ENCODE measurements at regions not wholly inside any gene's neighbourhood (a gene's known extent, or its start where the extent isn't known, plus 50 kb on each side); places are given as distances from the start of the nearest gene placed in this dataset.
A peak's percentile ranks its signal among the peaks of the same experiment; 100 is the strongest.

GRCh38 chr10:120975072-120975867 lies 124.1 kb downstream of the WDR11 start:
- no peak for DNase-seq
- peaks cover 49% of the 10 kb centered on the region for H3K36me3 Mint-ChIP-seq (ENCODE audit: insufficient read depth, unreplicated experiment)
- BruUV-seq (replicated peaks): no TSS peak
- no peak overlapping the region for H3K4me3 ChIP-seq (ENCODE audit: low read depth, low read length)
- H3K27ac Mint-ChIP-seq (ENCODE audit: unreplicated experiment): peak overlapping the region; percentile 47
- intact Hi-C loops (cut with micrococcal nuclease; ENCODE audit: unreplicated experiment): loop anchor here (5.0 kb wide), 1 partner anchor 637 kb away; no protein-coding TSS in a partner anchor
- peaks cover 46% of the 10 kb centered on the region for H3K9me3 Mint-ChIP-seq (ENCODE audit: unreplicated experiment)
- POLR2A ChIA-PET: no interaction called here
- H3K4me3 Mint-ChIP-seq (ENCODE audit: unreplicated experiment): no peak overlapping the region
- TF ChIP-seq CTCF (IDR thresholded peaks at IDR 0.05; ENCODE audit: insufficient read depth in 1 of 2, low read depth in 1 of 2, low read length in 1 of 2, severe bottlenecking in 1 of 2, unreplicated experiment in 1 of 2): no peak
- no peaks in the 10 kb centered on the region for H3K27me3 ChIP-seq (replicated peaks; ENCODE audit: control insufficient read depth, insufficient read depth, low read length)
- CTCF ChIA-PET: no interaction called here
- H3K9me3 ChIP-seq: peaks cover 27% of the 10 kb centered on the region
- no peaks in the 10 kb centered on the region for H3K27me3 Mint-ChIP-seq (ENCODE audit: insufficient read depth, unreplicated experiment)
- peaks cover 34% of the 10 kb centered on the region for H3K4me1 Mint-ChIP-seq (ENCODE audit: low read depth, unreplicated experiment)
- H3K36me3 ChIP-seq (ENCODE audit: control insufficient read depth, insufficient read depth, low read length): no peaks in the 10 kb centered on the region
- peaks cover 48% of the 10 kb centered on the region for H3K4me1 ChIP-seq

- no peaks in the 10 kb centered on the region for H3K36me3 ChIP-seq (ENCODE audit: control insufficient read depth, insufficient read depth, low read length)
- TF ChIP-seq CTCF (IDR thresholded peaks at IDR 0.05; ENCODE audit: insufficient read depth in 1 of 2, low read depth in 1 of 2, low read length in 1 of 2, severe bottlenecking in 1 of 2, unreplicated experiment in 1 of 2): no peak
- H3K27ac Mint-ChIP-seq (ENCODE audit: unreplicated experiment): peak overlapping the region; percentile 47
- H3K9me3 Mint-ChIP-seq (ENCODE audit: unreplicated experiment): peaks cover 46% of the 10 kb centered on the region
- ChIA-PET POLR2A (no interaction called here), CTCF (no interaction called here)
- BruUV-seq (replicated peaks): no TSS peak
- H3K4me3 Mint-ChIP-seq (ENCODE audit: unreplicated experiment): no peak overlapping the region
- H3K4me1 ChIP-seq: peaks cover 48% of the 10 kb centered on the region
- H3K27me3 ChIP-seq (replicated peaks; ENCODE audit: control insufficient read depth, insufficient read depth, low read length): no peaks in the 10 kb centered on the region
- peaks cover 27% of the 10 kb centered on the region for H3K9me3 ChIP-seq
- no peak overlapping the region for H3K4me3 ChIP-seq (ENCODE audit: low read depth, low read length)
- intact Hi-C loops (cut with micrococcal nuclease; ENCODE audit: unreplicated experiment): loop anchor here (5.0 kb wide), 1 partner anchor 636 kb away; no protein-coding TSS in a partner anchor
- no peak for DNase-seq
- peaks cover 43% of the 10 kb centered on the region for H3K36me3 Mint-ChIP-seq (ENCODE audit: insufficient read depth, unreplicated experiment)
- no peaks in the 10 kb centered on the region for H3K27me3 Mint-ChIP-seq (ENCODE audit: insufficient read depth, unreplicated experiment)
- H3K4me1 Mint-ChIP-seq (ENCODE audit: low read depth, unreplicated experiment): peaks cover 33% of the 10 kb centered on the region
Measured at GRCh38 chr10:120975868-120976225, 124.7 kb downstream of the WDR11 start.

GRCh38 chr10:120977897-120978296 lies 126.7 kb downstream of the WDR11 start:
- Histone ChIP-seq H3K4me1 (peaks cover 48% of the 10 kb centered on the region), H3K4me3 (ENCODE audit: low read depth, low read length) (peak overlapping the region; percentile 83), H3K36me3 (ENCODE audit: control insufficient read depth, insufficient read depth, low read length) (no peaks in the 10 kb centered on the region), H3K27me3 (replicated peaks; ENCODE audit: control insufficient read depth, insufficient read depth, low read length) (no peaks in the 10 kb centered on the region), H3K9me3 (peaks cover 27% of the 10 kb centered on the region)
- Mint-ChIP-seq H3K4me3 (ENCODE audit: unreplicated experiment) (peak overlapping the region; percentile 82), H3K9me3 (ENCODE audit: unreplicated experiment) (peaks cover 46% of the 10 kb centered on the region), H3K36me3 (ENCODE audit: insufficient read depth, unreplicated experiment) (peaks cover 41% of the 10 kb centered on the region), H3K27me3 (ENCODE audit: insufficient read depth, unreplicated experiment) (no peaks in the 10 kb centered on the region), H3K27ac (ENCODE audit: unreplicated experiment) (peak overlapping the region; percentile 93), H3K4me1 (ENCODE audit: low read depth, unreplicated experiment) (peaks cover 43% of the 10 kb centered on the region)
- POLR2A ChIA-PET: interaction anchor here (1.3 kb wide), 1 partner anchor 102 kb away, joined by 5 read pairs; no protein-coding TSS in a partner anchor
- no TSS peak for BruUV-seq (replicated peaks)
- TF ChIP-seq CTCF (IDR thresholded peaks at IDR 0.05; ENCODE audit: insufficient read depth in 1 of 2, low read depth in 1 of 2, low read length in 1 of 2, severe bottlenecking in 1 of 2, unreplicated experiment in 1 of 2): no peak
- CTCF ChIA-PET: no interaction called here
- no peak for DNase-seq
- intact Hi-C loops (cut with micrococcal nuclease; ENCODE audit: unreplicated experiment): loop anchor here (2.0 to 5.0 kb wide), 2 partner anchors 634 to 795 kb away; no protein-coding TSS in a partner anchor
